Endothelial cell (in vitro differentiated cells): ENCODE measurements at regions not wholly inside any gene's neighbourhood (a gene's known extent, or its start where the extent isn't known, plus 50 kb on each side); places are given as distances from the start of the nearest gene placed in this dataset.

Source experiments
- DNase-seq: peaks from one replicate; pipeline ENCODE4 v3.0.0; 2021; ENCODE audit warnings: low spot score
- H3K27ac Mint-ChIP-seq: one replicate; pipeline ENCODE4 v1.8.0; 2021; ENCODE audit warnings: mixed read lengths, inconsistent platforms; ENCODE audit not compliant: unreplicated experiment
- H3K27me3 Mint-ChIP-seq: one replicate; pipeline ENCODE4 v1.8.0; 2021; ENCODE audit warnings: mild to moderate bottlenecking, moderate library complexity, mixed read lengths, inconsistent platforms; ENCODE audit not compliant: unreplicated experiment
- H3K36me3 Mint-ChIP-seq: one replicate; pipeline ENCODE4 v1.8.0; 2021; ENCODE audit warnings: mild to moderate bottlenecking, low read depth, mixed read lengths, inconsistent platforms; ENCODE audit not compliant: unreplicated experiment
- H3K4me1 Mint-ChIP-seq: one replicate; pipeline ENCODE4 v1.8.0; 2021; ENCODE audit warnings: mild to moderate bottlenecking, mixed read lengths, inconsistent platforms; ENCODE audit not compliant: unreplicated experiment
- H3K4me3 Mint-ChIP-seq: one replicate; pipeline ENCODE4 v1.8.0; 2021; ENCODE audit warnings: mild to moderate bottlenecking, mixed read lengths, inconsistent platforms; ENCODE audit not compliant: unreplicated experiment
- H3K9me3 Mint-ChIP-seq: one replicate; pipeline ENCODE4 v1.8.0; 2021; ENCODE audit warnings: mixed read lengths, inconsistent platforms; ENCODE audit not compliant: unreplicated experiment
- CTCF ChIP-seq: fragments of 200-600 bp; sonication (generic); IDR thresholded peaks from one replicate; pipeline ENCODE4 v1.5.0; 2021; ENCODE audit warnings: antibody characterized with exemption; ENCODE audit not compliant: unreplicated experiment

GRCh38 chr12:47458279-47458678, 247.6 kb downstream of the RPAP3 start:
- DNase-seq, result no peak
- Mint-ChIP-seq H3K27ac (no peak overlapping the region), H3K9me3 (peaks cover 10% of the 10 kb centered on the region), H3K4me1 (no peaks in the 10 kb centered on the region), H3K27me3 (peaks cover 2% of the 10 kb centered on the region), H3K36me3 (peaks cover 6% of the 10 kb centered on the region), H3K4me3 (no peak overlapping the region)
- no peak for TF ChIP-seq CTCF

DNA sequence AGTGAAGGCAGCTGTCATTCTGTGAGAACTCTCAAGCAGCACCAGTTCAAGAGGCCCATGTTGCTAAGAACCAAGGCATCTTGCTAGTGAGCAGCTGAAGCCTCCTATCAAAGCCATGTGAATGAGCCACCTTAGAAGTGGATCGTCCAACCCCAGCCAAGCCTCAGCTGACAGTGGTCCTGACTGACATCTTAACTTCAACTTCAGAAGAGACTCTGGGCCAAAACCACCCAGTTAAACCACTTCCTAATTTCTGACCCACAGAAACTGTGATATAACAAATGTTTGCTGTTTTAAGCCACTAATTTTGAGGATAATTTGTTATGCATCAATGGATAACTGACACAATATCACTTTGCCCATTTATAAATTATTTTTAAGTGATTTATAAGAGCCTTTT, 256.0 kb downstream of the RPAP3 start:
- Mint-ChIP-seq H3K4me3 (no peak overlapping the region), H3K36me3 (peaks cover under 1% of the 10 kb centered on the region), H3K27me3 (no peaks in the 10 kb centered on the region), H3K27ac (no peak overlapping the region), H3K9me3 (peaks cover under 1% of the 10 kb centered on the region), H3K4me1 (no peaks in the 10 kb centered on the region)
- TF ChIP-seq CTCF, result no peak
- no peak for DNase-seq

- Mint-ChIP-seq H3K27me3 (no peaks in the 10 kb centered on the region), H3K36me3 (peaks cover 7% of the 10 kb centered on the region), H3K9me3 (peaks cover 7% of the 10 kb centered on the region), H3K27ac (no peak overlapping the region), H3K4me1 (no peaks in the 10 kb centered on the region), H3K4me3 (no peak overlapping the region)
- no peak for TF ChIP-seq CTCF
- no peak for DNase-seq
Observed at GRCh38 chr12:47442310-47442709, 263.5 kb downstream of the RPAP3 start.

DNA sequence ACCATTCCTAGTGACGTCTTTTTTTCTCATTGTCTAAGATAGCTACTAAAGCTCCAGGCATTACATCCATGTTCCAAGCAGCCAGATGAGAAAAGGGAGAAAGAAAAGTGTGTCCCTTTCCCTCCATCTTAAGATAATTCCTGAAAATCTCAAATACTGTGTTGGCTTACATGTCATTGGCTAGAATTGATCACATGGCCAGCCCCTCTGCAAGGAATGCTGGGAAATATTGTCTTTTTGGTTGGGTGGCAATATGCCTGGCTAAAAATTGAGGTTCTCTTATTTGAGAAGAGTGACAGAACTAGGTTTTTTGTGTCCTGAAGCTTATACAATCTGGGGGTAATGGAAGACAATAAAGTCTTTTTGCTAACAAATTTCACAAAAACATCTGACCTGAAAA, 264.3 kb downstream of the RPAP3 start:
- Mint-ChIP-seq H3K27ac (no peak overlapping the region), H3K4me3 (no peak overlapping the region), H3K4me1 (no peaks in the 10 kb centered on the region), H3K27me3 (no peaks in the 10 kb centered on the region), H3K9me3 (peaks cover 7% of the 10 kb centered on the region), H3K36me3 (peaks cover 7% of the 10 kb centered on the region)
- TF ChIP-seq CTCF, result no peak
- no peak for DNase-seq

- no peak for DNase-seq
- Mint-ChIP-seq H3K9me3 (no peaks in the 10 kb centered on the region), H3K36me3 (no peaks in the 10 kb centered on the region), H3K27ac (no peak overlapping the region), H3K4me1 (no peaks in the 10 kb centered on the region), H3K27me3 (no peaks in the 10 kb centered on the region), H3K4me3 (no peak overlapping the region)
- no peak for TF ChIP-seq CTCF
Observed at GRCh38 chr12:47438175-47438574, 267.7 kb downstream of the RPAP3 start.
